ENCODE measurements at regions not wholly inside any gene's neighbourhood (a gene's known extent, or its start where the extent isn't known, plus 50 kb on each side); places are given as distances from the start of the nearest gene placed in this dataset.
"Not testable (repeated sequence)": the region's sequence is repeated elsewhere in the genome, so short reads cannot be mapped to it uniquely, and the experiment has no call there.

DNA sequence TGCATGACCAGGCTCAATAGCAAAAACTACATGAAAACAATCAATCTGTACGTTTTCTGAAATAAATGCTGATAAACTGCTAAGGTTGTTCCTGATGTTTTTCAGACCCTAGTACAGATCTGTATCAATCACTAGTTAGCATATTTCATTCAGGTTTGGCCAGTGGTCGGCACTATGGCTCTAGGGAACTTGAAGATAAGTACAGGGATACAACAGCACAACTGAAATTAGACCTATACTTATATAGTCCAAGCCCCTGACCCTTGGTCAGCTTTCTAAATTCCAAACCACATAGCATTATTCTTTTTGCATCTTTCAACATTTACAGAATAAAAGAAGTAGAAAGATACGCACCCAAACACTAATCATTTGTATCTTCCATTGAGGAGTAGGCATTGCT, 142.7 kb downstream of the PLPPR4 start:
- FAIRE-seq (no peak), DNase-seq (ENCODE audit: insufficient read length, low spot score) (no peak)
- TF ChIP-seq POLR2A (IDR thresholded peaks at IDR 0.05; ENCODE audit: low read depth, low read length): no peak

DNA sequence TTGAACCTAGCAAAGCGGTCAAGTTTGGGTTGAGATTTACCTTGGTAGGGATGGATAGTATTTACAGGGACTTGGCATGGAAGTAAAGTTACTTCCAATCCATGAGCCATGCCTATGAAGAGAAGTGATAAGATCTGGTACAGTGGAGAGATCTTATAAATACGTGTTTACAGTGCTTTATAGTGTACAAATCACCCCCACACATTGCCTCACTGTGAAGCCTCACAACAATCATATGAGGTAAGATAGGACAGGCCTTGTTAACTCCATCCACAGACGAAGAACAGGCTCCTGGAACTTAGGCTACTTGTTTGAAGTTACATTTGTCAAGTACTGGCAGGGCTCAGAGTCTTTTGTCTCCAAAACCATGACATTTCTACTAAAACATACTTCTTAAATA, 159.8 kb downstream of the PLPPR4 start:
- no peak for TF ChIP-seq POLR2A (IDR thresholded peaks at IDR 0.05; ENCODE audit: low read depth, low read length)
- no peak for FAIRE-seq

DNA sequence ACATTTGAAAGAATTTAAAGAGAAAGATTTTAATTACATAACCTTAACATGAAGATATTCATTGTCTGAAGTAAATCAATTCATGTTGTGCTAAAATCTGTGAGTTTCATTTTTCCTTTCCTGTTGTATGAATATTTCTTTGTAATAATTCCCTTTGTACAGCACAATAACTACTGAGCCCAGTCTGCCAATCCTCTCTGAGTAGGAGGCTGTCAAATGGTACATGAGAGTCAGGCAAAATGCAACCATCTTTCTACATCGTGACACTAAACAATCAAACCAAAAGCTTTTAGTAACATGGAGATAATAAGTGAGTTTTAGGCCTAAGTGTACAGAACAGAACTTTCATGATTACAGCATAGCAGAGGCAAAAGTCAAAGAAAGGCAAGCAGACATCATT, 165.5 kb downstream of the PLPPR4 start:
- FAIRE-seq (no peak), DNase-seq (ENCODE audit: insufficient read length, low spot score) (no peak)
- no peak for TF ChIP-seq POLR2A (IDR thresholded peaks at IDR 0.05; ENCODE audit: low read depth, low read length)

More for the DNA sequence above, 159.8 kb downstream of the PLPPR4 start:
- DNase-seq (ENCODE audit: insufficient read length, low spot score): no peak

DNA sequence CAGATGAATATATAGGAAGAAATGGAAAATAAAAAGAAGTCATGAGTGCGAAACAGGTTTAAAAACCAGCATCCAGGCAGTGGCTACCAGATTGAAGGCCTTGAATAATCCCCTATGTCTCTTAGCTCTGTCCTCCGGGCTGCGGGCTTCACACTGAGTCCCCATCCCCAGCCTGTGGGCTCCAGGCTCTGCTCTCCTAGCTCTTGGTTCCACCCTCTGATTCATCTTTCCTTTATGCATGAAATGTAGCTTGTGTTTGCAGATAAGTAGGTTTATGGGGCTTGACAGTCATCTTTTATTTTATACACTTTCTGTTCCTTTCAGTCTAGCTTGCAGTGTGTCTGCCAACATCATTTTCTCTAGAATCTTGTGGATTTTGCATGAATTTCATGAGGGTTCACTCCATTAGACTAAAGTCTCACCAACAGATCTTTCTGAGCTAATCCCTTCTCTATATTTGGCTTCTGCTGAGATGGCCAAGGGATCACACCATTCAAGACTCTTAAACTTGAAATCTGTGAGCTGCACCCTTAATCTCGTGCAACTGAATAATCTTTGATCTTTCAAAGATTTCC, 174.5 kb downstream of the PLPPR4 start:
- no peak for DNase-seq (ENCODE audit: insufficient read length, low spot score)
- no peak for FAIRE-seq
- no peak for TF ChIP-seq POLR2A (IDR thresholded peaks at IDR 0.05; ENCODE audit: low read depth, low read length)

DNA sequence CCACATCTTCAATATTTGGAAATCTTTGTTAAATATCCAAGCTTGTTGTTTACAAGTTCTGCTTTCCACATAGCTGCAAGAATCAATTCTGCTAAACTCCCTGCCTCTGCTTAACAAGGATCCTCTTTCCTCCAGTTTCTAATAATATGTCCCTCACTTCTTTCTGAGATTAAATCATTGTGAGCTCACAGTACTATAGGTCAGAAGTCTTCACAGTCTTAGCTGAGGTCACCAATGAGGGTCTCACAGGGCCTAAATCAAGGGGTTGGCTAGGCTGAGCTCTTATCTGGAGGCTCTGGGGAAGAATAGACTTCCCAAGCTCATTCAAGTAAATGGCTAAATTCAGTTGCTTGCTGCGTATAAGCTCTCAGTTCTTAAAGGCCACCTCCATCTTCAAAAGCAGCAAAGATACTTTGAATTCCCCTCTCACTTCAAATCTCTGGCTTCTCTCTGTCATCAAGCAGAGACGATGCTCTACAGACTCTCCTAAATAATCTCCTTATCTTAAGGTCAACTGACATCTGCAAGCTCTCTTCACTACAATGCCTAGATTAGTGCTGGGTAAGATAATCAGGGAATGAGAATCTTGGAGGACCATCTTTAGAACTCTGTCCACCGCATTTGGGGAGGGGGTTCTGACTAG, 175.3 kb downstream of the PLPPR4 start:
- no peak for TF ChIP-seq POLR2A (IDR thresholded peaks at IDR 0.05; ENCODE audit: low read depth, low read length)
- DNase-seq (ENCODE audit: insufficient read length, low spot score): no peak
- FAIRE-seq: no peak

DNA sequence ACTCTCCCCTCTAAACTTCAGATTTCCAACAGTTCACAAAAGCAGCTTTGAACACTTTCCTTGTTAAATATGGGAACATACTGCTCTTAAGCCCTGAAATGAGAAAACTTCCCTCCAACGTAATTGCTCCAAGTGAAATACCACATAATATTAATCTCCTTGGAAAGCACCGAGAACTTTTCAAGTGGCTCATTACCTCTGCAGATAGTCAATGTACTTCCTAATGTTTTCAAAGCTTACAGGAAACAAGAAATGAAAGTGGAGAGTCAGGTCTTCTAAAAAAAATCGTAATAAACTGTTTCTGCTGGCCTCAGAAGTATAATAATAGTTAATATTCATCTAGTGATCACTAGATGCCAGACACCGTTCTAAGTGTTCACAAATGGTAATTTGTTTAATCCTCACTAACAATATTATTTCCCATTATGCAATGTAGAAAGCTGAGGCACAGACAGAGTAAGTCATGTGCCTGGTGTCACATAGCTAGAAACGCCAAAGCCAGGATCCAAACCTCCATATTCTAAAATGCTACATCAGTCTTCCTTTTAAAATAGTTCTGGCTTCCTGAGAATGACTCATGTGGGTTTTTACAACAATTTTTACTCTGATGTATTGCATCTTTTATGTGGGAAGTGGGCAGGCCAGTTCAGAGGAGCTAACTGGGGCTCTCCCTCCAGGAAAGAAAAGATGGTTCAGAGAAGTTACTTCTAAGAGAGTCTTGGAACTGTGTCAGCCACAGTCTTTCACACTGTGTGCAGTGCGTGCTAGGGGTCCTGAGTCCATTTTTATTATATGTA, 177.2 kb downstream of the PLPPR4 start:
- FAIRE-seq (peak; percentile 50), DNase-seq (ENCODE audit: insufficient read length, low spot score) (no peak)
- no peak for TF ChIP-seq POLR2A (IDR thresholded peaks at IDR 0.05; ENCODE audit: low read depth, low read length)

DNA sequence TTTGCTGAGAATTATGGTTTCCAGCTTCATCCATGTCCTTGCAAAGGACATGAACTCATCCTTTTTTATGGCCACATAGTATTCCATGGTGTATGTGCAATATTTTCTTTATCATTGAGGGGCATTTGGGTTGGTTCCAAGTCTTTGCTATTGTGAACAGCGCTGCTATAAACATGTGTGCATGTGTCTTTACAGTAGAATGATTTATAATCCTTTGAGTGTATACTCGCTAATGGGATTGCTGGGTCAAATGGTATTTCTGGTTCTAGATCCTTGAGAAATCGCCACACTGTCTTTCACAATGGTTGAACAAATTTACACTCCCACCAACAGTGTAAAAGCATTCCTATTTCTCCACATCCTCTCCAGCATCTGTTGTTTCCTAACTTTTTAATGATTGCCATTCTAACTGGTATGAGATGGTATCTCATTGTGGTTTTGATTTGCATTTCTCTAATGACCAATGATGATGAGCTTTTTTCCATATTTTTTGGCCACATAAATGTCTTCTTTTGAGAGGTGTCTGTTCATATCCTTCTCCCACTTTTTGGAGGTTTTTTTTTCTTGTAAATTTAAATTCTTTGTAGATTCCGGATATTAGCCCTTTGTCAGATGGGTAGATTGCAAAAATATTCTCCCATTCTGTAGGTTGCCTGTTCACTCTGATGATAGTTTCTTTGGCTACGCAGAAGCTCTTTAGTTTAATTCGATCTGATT, 180.1 kb downstream of the PLPPR4 start:
- not testable (repeated sequence) for DNase-seq (ENCODE audit: insufficient read length, low spot score); FAIRE-seq

DNA sequence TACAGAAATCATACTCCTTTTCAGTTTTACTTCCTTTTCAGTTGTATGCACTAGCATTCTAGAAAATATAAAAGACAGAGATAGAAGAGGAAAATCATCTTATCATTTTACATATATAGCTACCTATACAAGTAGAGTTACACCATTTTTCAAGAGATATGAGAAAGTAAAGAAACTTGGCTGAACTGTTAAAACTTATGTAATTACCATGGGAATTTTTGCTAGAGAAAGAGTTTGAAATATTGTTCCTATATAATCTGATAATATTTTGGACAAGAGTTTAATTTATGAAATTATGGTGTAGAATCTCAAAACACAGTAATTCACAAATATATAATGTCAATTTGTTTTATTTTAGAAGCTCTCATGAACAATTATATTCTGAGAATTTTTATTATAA, 180.8 kb downstream of the PLPPR4 start:
- DNase-seq (ENCODE audit: insufficient read length, low spot score) (no peak), FAIRE-seq (no peak)
- TF ChIP-seq POLR2A (IDR thresholded peaks at IDR 0.05; ENCODE audit: low read depth, low read length): no peak

DNA sequence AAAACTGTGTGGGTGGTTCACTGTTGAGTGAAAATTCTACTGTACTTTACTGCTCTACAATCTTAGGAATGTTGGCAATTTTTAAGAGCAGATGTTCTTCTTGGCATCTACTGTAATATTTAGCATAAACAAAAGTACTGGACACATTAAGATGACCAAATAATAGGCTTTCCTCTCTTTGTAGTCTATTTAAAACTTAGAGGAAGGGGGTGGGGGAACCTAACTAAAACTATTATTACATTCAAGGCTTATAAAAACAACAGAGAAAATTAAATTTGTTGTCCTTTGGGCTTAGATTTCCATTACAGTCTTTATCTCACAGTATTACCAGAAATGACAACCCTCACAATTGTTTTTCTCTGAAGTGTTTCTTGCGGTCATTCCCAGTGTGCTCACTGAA, 181.2 kb downstream of the PLPPR4 start:
- DNase-seq (ENCODE audit: insufficient read length, low spot score) (no peak), FAIRE-seq (no peak)
- no peak for TF ChIP-seq POLR2A (IDR thresholded peaks at IDR 0.05; ENCODE audit: low read depth, low read length)

DNA sequence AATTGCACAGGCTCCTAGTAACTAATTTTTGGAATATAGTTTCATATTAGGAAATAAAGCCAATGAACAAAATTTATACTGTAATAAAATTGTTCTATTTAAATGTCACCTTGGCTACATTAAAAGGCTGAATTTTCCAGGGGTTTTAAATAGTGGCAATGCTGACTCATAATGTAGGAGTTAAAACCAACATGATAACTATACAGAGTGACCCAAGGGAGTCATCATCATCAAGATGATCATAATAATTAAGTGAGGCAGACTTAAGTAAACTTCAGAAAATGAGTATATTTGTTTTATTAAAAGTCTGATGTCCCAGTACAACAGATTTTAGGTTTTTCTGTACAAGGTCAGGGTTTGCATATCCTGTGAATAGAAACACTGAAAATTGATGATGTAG, 183.4 kb downstream of the PLPPR4 start:
- FAIRE-seq: no peak
- no peak for TF ChIP-seq POLR2A (IDR thresholded peaks at IDR 0.05; ENCODE audit: low read depth, low read length)
- no peak for DNase-seq (ENCODE audit: insufficient read length, low spot score)

DNA sequence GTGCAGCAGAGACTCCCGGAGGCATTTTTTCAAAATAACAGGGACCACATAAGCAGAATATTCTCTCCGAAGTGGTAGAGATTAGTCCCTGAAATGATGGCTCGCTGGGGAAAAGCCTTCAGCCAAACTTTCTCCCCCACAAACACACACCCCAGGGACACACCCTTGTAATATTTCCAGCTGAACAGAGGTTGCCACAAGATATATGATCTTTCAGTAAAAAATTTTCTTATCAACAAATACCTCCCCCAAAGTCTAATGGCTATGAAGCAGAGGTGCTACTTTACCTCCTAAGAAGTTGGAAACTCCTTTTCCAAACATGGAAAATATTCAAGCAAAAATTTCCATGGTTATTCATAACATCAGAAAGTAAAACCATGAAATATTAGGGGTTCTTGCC, 190.2 kb upstream of the PALMD start:
- DNase-seq (ENCODE audit: insufficient read length, low spot score) (no peak), FAIRE-seq (no peak)
- TF ChIP-seq POLR2A (IDR thresholded peaks at IDR 0.05; ENCODE audit: low read depth, low read length): no peak

DNA sequence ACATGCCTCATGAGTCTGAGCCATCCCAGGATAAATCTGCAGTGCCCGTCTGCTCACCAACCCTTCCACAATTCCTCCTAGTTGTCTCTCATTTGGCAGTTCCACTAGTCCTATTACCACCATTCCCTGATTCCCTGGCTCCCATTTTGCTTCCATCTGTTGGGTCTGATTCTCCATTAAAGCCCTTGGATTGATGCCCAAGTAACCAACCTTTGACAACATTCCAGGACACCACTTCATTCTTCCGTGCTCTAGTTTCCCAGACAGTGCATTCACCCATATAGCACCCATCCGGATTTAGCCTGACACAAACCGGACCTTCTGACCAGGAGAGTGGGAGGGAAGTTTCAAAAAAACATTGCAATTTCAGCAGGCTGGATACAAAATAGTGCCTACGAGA, 189.4 kb upstream of the PALMD start:
- DNase-seq (ENCODE audit: insufficient read length, low spot score) (no peak), FAIRE-seq (peak; percentile 58)
- TF ChIP-seq POLR2A (IDR thresholded peaks at IDR 0.05; ENCODE audit: low read depth, low read length): no peak

DNA sequence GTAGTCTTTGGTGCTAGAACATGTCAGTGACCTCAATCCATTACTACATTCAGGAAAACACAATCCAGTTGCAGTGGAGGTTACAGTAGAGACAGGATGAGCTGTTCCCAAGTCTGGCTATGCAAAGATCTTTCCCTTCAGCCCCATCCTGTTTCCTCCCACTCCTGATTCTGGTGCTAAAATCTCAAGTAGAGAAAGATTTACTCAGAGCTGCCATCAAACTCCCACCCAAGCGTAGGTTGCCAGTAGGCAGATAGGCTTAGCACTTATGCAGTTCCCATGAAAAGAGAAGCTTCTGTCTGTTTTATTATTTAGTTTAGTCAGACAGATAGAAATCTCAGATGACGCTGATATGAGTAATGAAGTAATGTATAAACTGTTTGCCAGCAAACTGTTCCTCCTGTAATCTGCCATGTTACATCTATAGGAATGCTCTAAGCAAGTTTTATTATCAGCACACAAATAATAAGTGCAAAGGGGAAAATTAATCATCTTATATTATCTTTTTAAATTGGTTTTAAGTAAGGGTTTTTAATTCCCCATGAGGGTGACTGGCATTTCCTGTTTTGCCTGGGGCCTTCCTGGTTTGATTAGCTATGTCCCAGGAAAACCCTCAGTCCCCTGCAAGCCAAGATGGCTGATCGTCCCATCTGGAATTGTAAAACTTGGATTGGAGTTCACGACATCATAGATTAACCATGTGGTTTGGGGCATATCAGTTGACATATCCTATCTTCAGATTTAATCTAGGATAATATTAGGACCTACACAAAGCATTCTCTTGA, 188.3 kb upstream of the PALMD start:
- DNase-seq (ENCODE audit: insufficient read length, low spot score) (no peak), FAIRE-seq (peak; percentile 66)
- TF ChIP-seq POLR2A (IDR thresholded peaks at IDR 0.05; ENCODE audit: low read depth, low read length): no peak

DNA sequence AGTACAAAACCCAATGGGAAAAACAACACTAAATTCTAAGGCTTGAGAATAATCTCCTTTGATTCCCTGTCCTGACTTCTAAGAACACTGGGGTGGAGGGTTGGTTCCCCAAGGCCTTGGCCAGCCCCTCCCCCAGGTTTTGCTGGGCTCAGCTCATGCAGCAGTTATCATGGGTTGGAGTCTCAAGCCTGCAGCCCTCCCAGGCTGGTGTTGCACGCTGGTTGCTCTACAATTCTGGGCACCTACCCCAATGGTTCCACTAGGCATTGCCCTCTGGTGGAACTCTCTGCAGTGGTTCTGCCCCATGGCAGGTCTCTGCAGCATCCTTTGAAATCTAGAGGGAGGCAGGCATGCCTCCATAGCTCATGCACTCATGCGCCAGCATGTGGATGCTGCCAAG, 184.4 kb upstream of the PALMD start:
- DNase-seq (ENCODE audit: insufficient read length, low spot score): no peak
- FAIRE-seq: no peak
- TF ChIP-seq POLR2A (IDR thresholded peaks at IDR 0.05; ENCODE audit: low read depth, low read length): no peak
